ENCODE measurements at regions not wholly inside any gene's neighbourhood (a gene's known extent, or its start where the extent isn't known, plus 50 kb on each side); places are given as distances from the start of the nearest gene placed in this dataset.
"Not testable (repeated sequence)": the region's sequence is repeated elsewhere in the genome, so short reads cannot be mapped to it uniquely, and the experiment has no call there.

DNA sequence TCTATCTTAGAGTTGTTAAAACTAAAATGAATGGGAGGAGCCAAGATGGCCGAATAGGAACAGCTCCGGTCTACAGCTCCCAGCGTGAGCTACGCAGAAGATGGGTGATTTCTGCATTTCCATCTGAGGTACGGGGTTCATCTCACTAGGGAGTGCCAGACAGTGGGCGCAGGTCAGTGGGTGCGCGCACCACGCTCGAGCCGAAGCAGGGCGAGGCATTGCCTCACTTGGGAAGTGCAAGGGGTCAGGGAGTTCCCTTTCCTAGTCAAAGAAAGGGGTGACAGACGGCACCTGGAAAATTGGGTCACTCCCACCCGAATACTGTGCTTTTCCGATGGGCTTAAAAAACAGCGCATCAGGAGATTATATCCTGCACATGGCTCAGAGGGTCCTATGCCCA lies 140.3 kb upstream of the MRPS30 start:
- not testable (repeated sequence) for TF ChIP-seq CTCF, EZH2 (IDR thresholded peaks at IDR 0.05)
